Lung (tissue), 11 donors: ENCODE measurements at regions not wholly inside any gene's neighbourhood (a gene's known extent, or its start where the extent isn't known, plus 50 kb on each side); places are given as distances from the start of the nearest gene placed in this dataset.

Experiments
- ATAC-seq: fragments of 200-7000 bp; cut with Tn5 transposase; one replicate; pipeline ENCODE4 v1.9.1; 2020; ENCODE audit warnings: moderate number of reproducible peaks; ENCODE audit not compliant: insufficient read depth, low FRiP score
- DNase-seq, 3 donors: peaks; one replicate each; pipeline ENCODE4 v3.0.0-alpha.2; 2013 to 2017
- H3K27ac ChIP-seq, 2 donors: one replicate each; pipeline ENCODE4 v1.5.1; 2013; ENCODE audit warnings: mild to moderate bottlenecking in 2 of 2, moderate library complexity in 2 of 2, control low read depth in 1 of 2, inconsistent platforms in 1 of 2, low read depth in 1 of 2, low read length in 1 of 2
- H3K27me3 ChIP-seq, 3 donors: one replicate each; pipeline ENCODE4 v1.5.1; 2013; ENCODE audit warnings: low read length in 2 of 3; ENCODE audit not compliant: control insufficient read depth in 3 of 3, insufficient read depth in 3 of 3
- H3K36me3 ChIP-seq, 4 donors: one replicate each; pipeline ENCODE4 v1.5.1; 2013; ENCODE audit warnings: low read length in 4 of 4, mild to moderate bottlenecking in 1 of 4, moderate library complexity in 1 of 4; ENCODE audit not compliant: control insufficient read depth in 4 of 4, insufficient read depth in 4 of 4
- H3K4me1 ChIP-seq, 5 donors: one replicate each; pipeline ENCODE4 v1.5.1; 2013; ENCODE audit warnings: low read length in 5 of 5, mild to moderate bottlenecking in 2 of 5, moderate library complexity in 1 of 5; ENCODE audit not compliant: control insufficient read depth in 5 of 5, insufficient read depth in 5 of 5
- H3K4me3 ChIP-seq: one replicate; pipeline ENCODE4 v1.5.1; 2013; ENCODE audit warnings: mild to moderate bottlenecking, control low read depth, moderate library complexity
- H3K9ac ChIP-seq, 2 donors: one replicate each; pipeline ENCODE4 v1.5.1; 2013; ENCODE audit warnings: low read length in 2 of 2, control low read depth in 1 of 2; ENCODE audit not compliant: insufficient read depth in 1 of 2
- H3K9me3 ChIP-seq, 4 donors: one replicate each; pipeline ENCODE4 v1.5.1; 2013; ENCODE audit warnings: low read length in 3 of 4, mild to moderate bottlenecking in 1 of 4, moderate library complexity in 1 of 4; ENCODE audit not compliant: control insufficient read depth in 4 of 4, insufficient read depth in 3 of 4
- CTCF ChIP-seq: IDR thresholded peaks from 2 replicates; pipeline ENCODE4 v1.5.1; 2012; ENCODE audit warnings: mild to moderate bottlenecking; ENCODE audit errors: control extremely low read depth, extremely low read depth
- WGBS, 2 donors: extraction: QIAGEN DNeasy Blood & Tissue Kit; methylation state at CpG; one replicate each; pipeline ENCODE4 v1.1.7; 2013; 5-methylcytosine and 5-hydroxymethylcytosine counted together
- donor health status: control.
- donor health status: control.
- donor health status: Bipolar disorder and iron deficiency.
- donor health status: healthy.
- donor health status: DM: yes; HTN: yes; CAD: no.

GRCh38 chr5:124602925-124603650 lies 143.4 kb downstream of the ZNF608 start:
- TF ChIP-seq CTCF = no peak
- 97 to 100% methylated on average over 1 of the region's 1 CpG for WGBS, 2 donors
- no peak overlapping the region for H3K9ac ChIP-seq
- no peak for DNase-seq
- H3K27ac ChIP-seq = no peak overlapping the region
- no peaks in the 10 kb centered on the region for H3K9me3 ChIP-seq
- H3K36me3 ChIP-seq = no peaks in the 10 kb centered on the region
- no peaks in the 10 kb centered on the region for H3K27me3 ChIP-seq
- H3K4me1 ChIP-seq = peaks cover 4 to 43% (median 17%) of the 10 kb centered on the region in 5 donors
- ATAC-seq = no peak
- no peak overlapping the region for H3K4me3 ChIP-seq

- peak overlapping the region in 1 of 2 donors; percentile 24 for H3K9ac ChIP-seq
- H3K4me3 ChIP-seq = no peak overlapping the region
- H3K4me1 ChIP-seq = peaks cover 7 to 20% (median 14%) of the 10 kb centered on the region in 5 donors
- WGBS, 2 donors = 19 to 20% methylated on average over 10 of the region's 10 CpGs
- no peaks in the 10 kb centered on the region for H3K36me3 ChIP-seq
- peak overlapping the region; percentile 29 to 33 for H3K27ac ChIP-seq
- no peaks in the 10 kb centered on the region for H3K9me3 ChIP-seq
- no peak for TF ChIP-seq CTCF
- ATAC-seq (peak; percentile 65), DNase-seq (peak; percentile 66 to 86 (median 81))
- no peaks in the 10 kb centered on the region for H3K27me3 ChIP-seq
Observed at GRCh38 chr5:124599028-124599973, 147.1 kb downstream of the ZNF608 start.

- no peak overlapping the region for H3K4me3 ChIP-seq
- peaks cover 6 to 20% (median 14%) of the 10 kb centered on the region in 5 donors for H3K4me1 ChIP-seq
- peak in 1 of 3 donors; percentile 33 for DNase-seq
- WGBS, 2 donors = 41 to 47% methylated on average over 5 of the region's 5 CpGs
- no peaks in the 10 kb centered on the region for H3K27me3 ChIP-seq
- H3K27ac ChIP-seq = peak overlapping the region in 1 of 2 donors; percentile 19
- ATAC-seq = peak; percentile 44
- H3K36me3 ChIP-seq = no peaks in the 10 kb centered on the region
- H3K9ac ChIP-seq = no peak overlapping the region
- no peak for TF ChIP-seq CTCF
- no peaks in the 10 kb centered on the region for H3K9me3 ChIP-seq
Observed at GRCh38 chr5:124596595-124597421, 149.6 kb downstream of the ZNF608 start.
